GM12864 (cell line): ENCODE measurements at regions not wholly inside any gene's neighbourhood (a gene's known extent, or its start where the extent isn't known, plus 50 kb on each side); places are given as distances from the start of the nearest gene placed in this dataset.

Experiments used
- DNase-seq: peaks from one replicate; pipeline ENCODE4 v3.0.0-alpha.2; 2011; ENCODE audit warnings: low read depth
- H3K4me3 ChIP-seq: 2 replicates; pipeline ENCODE4 v1.5.1; 2011; ENCODE audit warnings: mild to moderate bottlenecking, low read depth, low read length, control low read depth
- TF ChIP-seq, protein P1 (sequence below): IDR thresholded peaks from 2 replicates; pipeline ENCODE4 v1.5.1; 2011; ENCODE audit warnings: low read depth, mild to moderate bottlenecking, moderate library complexity, low read length, control low read depth, inconsistent platforms; ENCODE audit errors: missing control alignments

DNA sequence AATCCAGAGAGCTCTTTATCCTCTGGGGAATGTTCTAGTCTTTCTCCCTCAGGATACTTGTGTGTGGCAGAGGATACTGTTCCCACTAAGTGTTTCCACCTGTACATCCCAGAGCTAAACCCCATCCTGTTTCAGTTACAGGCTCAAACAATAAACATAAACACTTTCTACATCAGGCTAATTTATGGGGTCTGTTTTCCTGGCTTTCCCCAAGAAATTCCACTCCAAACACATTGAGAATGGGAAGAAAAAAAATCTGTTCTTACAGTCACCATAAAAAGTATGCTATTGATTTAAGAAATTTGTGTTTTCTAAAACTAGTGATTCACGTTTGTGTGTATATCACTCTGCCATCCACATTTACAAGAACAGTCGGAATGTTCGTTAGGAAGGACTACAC is 293.9 kb upstream of the FOXQ1 start:
- H3K4me3 ChIP-seq, result no peak overlapping the region
- TF ChIP-seq, protein P1, sequence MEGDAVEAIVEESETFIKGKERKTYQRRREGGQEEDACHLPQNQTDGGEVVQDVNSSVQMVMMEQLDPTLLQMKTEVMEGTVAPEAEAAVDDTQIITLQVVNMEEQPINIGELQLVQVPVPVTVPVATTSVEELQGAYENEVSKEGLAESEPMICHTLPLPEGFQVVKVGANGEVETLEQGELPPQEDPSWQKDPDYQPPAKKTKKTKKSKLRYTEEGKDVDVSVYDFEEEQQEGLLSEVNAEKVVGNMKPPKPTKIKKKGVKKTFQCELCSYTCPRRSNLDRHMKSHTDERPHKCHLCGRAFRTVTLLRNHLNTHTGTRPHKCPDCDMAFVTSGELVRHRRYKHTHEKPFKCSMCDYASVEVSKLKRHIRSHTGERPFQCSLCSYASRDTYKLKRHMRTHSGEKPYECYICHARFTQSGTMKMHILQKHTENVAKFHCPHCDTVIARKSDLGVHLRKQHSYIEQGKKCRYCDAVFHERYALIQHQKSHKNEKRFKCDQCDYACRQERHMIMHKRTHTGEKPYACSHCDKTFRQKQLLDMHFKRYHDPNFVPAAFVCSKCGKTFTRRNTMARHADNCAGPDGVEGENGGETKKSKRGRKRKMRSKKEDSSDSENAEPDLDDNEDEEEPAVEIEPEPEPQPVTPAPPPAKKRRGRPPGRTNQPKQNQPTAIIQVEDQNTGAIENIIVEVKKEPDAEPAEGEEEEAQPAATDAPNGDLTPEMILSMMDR, result no peak
- DNase-seq, result no peak

DNA sequence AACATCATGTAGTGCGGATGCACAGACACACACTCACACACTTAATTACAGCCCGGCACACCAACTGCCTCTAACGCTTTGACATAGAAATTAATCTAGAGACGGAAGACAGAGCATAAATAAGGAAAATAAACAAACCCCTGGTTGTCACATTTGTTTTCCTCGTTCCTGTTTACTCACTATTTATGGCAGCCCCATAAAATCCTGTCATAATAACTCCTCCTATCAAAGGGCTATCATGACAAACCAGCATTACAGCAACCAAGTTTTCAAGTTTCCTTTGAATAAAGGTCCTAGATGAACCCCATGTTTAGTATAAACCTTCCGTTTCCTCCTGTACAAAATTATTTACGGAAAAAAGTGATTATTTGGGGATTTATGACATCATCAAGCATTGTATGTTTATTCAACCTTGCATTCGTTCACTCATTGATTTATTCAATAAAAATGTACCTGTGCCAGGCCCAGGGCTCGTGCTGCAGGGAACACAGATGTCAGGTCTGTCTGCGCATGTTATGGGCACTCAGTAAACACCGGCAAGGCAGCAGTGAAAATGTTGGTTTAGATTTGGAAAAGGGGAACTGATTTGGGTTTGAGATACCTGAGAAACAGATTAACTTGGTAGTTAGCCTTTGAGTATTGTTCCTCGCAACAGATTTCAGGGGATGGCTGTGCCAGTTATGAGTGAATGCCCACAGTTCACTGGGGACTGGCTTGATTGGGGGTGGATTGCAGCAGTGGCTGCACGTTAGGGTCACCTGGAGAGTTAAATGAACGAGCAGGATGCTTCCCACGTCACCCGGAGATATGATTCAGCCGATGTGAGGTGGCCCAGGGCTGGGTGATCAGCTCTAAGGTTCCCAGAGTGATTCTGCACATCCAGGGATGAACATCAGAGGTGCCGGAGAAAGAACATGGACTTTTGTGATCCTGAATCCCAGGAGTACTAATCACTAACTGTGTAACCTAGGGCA is 295.3 kb upstream of the FOXQ1 start:
- no peak overlapping the region for H3K4me3 ChIP-seq
- no peak for DNase-seq

DNA sequence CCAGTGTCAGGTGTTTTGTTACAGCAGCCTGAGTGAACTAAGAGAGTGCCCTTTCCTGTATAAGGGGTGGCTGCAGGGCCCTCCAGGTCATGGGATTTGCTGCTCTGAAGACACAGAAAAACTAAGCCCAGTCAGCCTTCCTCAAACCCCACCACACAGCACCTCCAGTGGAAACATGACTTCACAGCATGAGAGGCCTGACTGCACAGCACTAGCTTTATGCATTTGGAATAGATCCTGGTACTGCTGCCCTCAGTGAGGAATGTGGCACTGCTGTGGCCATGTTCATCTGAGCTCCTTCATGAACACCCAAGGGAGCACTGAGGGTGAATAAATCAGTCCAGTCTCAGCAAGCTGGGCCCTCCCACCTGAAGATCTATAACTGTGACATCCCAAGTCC is 296.1 kb upstream of the FOXQ1 start:
- DNase-seq, result no peak
- H3K4me3 ChIP-seq, result no peak overlapping the region
- TF ChIP-seq, protein P1, result peak; percentile 16

More for the DNA sequence above, 295.3 kb upstream of the FOXQ1 start:
- TF ChIP-seq, protein P1, result no peak

DNA sequence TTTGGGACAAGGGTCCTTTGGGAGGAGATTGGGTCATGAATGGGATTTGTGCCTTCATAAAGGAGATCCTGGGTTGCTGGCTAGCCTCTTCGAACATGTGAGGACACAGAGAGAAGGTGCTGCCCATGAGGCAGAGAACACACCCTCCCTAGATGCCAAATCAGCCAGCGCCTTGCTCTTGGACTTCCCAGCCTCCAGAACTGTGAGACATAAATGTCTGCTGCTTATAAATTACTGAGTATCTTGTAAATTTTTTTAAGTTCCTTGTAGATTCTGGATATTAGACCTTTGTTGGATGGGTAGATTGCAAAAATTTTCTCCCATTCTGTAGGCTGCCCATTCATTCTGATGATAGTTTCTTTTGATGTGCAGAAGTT is 297.5 kb upstream of the FOXQ1 start:
- no peak overlapping the region for H3K4me3 ChIP-seq
- DNase-seq, result no peak
- TF ChIP-seq, protein P1, result no peak

DNA sequence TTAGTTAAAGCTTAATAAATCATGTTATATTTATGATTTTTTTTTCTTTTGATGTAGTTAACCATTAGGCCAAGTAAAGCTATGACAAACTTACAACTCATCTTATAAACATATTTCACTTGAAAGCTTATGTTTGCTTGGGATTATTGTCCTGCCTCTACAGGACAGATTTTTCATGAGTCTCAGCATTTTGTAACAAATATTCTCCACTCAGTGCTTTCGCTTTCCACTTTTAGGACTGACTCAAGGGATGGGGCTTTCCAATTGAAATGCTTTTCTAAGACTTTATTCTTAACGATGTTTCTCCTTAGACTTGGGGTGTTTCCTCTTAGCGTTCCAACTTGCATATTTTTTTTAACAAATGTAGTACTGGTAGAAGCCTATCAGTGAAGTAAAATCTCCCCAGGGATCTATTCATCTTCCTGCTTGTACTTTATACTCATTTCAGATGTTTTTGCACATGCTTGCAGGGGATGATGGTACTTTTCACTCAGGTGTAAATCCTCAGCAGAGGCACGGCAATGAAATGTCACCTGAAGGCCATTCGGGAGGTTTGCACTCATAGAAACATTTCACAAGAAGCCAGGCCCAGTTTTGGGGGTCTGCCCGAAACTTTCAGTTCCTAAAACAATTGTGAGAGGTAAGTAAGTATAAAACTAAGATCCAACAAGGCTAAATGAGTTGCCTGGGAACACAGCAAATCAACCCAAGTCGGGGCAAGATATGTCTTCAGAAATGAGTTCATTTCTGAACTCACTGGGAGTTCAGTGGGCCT is 298.1 kb upstream of the FOXQ1 start:
- no peak overlapping the region for H3K4me3 ChIP-seq
- peak; percentile 35 for DNase-seq
- TF ChIP-seq, protein P1, result no peak

DNA sequence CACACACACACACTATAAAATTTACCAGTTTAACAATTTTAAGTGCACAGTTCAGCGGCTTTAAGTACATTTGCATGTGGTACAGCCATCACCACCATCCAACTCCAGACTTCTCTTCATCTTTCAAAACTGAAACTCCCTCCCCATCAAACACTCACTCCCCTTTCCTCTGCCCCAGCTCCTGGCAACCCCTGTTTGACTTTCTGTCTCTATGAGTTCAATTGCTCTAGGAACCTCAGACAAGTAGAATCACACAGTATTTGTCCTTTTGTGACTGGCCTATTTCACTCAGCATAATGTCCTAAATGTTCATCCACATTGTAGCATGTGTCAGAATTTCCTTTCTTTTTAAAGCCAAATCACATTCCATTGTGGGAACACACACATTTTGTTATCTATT is 302.8 kb upstream of the FOXQ1 start:
- DNase-seq, result peak; percentile 15
- TF ChIP-seq, protein P1, result no peak
- H3K4me3 ChIP-seq, result no peak overlapping the region
